COLO668 (cell line): ENCODE measurements at regions not wholly inside any gene's neighbourhood (a gene's known extent, or its start where the extent isn't known, plus 50 kb on each side); places are given as distances from the start of the nearest gene placed in this dataset.

Source experiments
- DNase-seq: peaks from one replicate; lab custom pipeline; 2025; ENCODE audit not compliant: unreplicated experiment; lab: John Stamatoyannopoulos, UW

GRCh38 chr6:14822012-14822553 is 423.8 kb upstream of the JARID2 start:
- no peak for DNase-seq

- no peak for DNase-seq
Measured at GRCh38 chr6:14822679-14823078, 423.2 kb upstream of the JARID2 start.

GRCh38 chr6:14824060-14824459 is 421.8 kb upstream of the JARID2 start:
- DNase-seq, result no peak

- DNase-seq, result no peak
Measured at GRCh38 chr6:14824484-14825275, 421.2 kb upstream of the JARID2 start.

GRCh38 chr6:14826456-14826855 is 419.4 kb upstream of the JARID2 start:
- DNase-seq, result no peak

- DNase-seq, result no peak
Measured at GRCh38 chr6:14827354-14827753, 418.5 kb upstream of the JARID2 start.

- no peak for DNase-seq
Measured at GRCh38 chr6:14828201-14828611, 417.7 kb upstream of the JARID2 start.

- DNase-seq, result no peak
Measured at GRCh38 chr6:14831070-14831469, 414.8 kb upstream of the JARID2 start.

GRCh38 chr6:14831937-14832336 is 413.9 kb upstream of the JARID2 start:
- DNase-seq, result no peak

- no peak for DNase-seq
Measured at GRCh38 chr6:14832427-14832826, 413.4 kb upstream of the JARID2 start.

GRCh38 chr6:14834851-14835530 is 410.9 kb upstream of the JARID2 start:
- no peak for DNase-seq

GRCh38 chr6:14837435-14837834 is 408.4 kb upstream of the JARID2 start:
- DNase-seq, result no peak

GRCh38 chr6:14838133-14838583 is 407.7 kb upstream of the JARID2 start:
- DNase-seq, result no peak

GRCh38 chr6:14841901-14842421 is 403.9 kb upstream of the JARID2 start:
- DNase-seq, result no peak

GRCh38 chr6:14844411-14844810 is 401.5 kb upstream of the JARID2 start:
- DNase-seq, result no peak

GRCh38 chr6:14848019-14848418 is 397.9 kb upstream of the JARID2 start:
- DNase-seq, result no peak

GRCh38 chr6:14849185-14849584 is 396.7 kb upstream of the JARID2 start:
- no peak for DNase-seq

GRCh38 chr6:14851281-14851680 is 394.6 kb upstream of the JARID2 start:
- no peak for DNase-seq

GRCh38 chr6:14852375-14852774 is 393.5 kb upstream of the JARID2 start:
- no peak for DNase-seq

- DNase-seq, result no peak
Measured at GRCh38 chr6:14856177-14856576, 389.7 kb upstream of the JARID2 start.

- no peak for DNase-seq
Measured at GRCh38 chr6:14857001-14857400, 388.9 kb upstream of the JARID2 start.

- no peak for DNase-seq
Measured at GRCh38 chr6:14857501-14857900, 388.4 kb upstream of the JARID2 start.
